GM12878 (cell line): ENCODE measurements at regions not wholly inside any gene's neighbourhood (a gene's known extent, or its start where the extent isn't known, plus 50 kb on each side); places are given as distances from the start of the nearest gene placed in this dataset.

Source experiments
- ATAC-seq: fragments of 200-7000 bp; cut with Tn5 transposase; 3 replicates; pipeline ENCODE4 v1.9.1; 2020; ENCODE audit warnings: mild to moderate bottlenecking, moderate library complexity
- BruUV-seq: library from RNA; stranded (reverse); fragments of 400-500 nt; replicated peaks from 2 replicates; lab custom pipeline; 2021; lab: Mats Ljungman, UMichigan
- CTCF ChIA-PET: fragments of 300-600 bp; sonication (Branson Sonifier 250); formaldehyde crosslinking; extraction: SDS; loops from one replicate; lab custom pipeline; 2021; ENCODE audit warnings: inconsistent platforms; lab: Yijun Ruan, JAX
- POLR2A ChIA-PET: fragments of 350-600 bp; formaldehyde crosslinking; extraction: SDS; loops from one replicate; lab custom pipeline; 2021; ENCODE audit warnings: inconsistent platforms; lab: Charles Lee
- RAD21 ChIA-PET: fragments of 300-600 bp; sonication (Branson Sonifier 250); formaldehyde crosslinking; loops from one replicate; lab custom pipeline; 2023; ENCODE audit warnings: antibody characterized with exemption; ENCODE audit not compliant: unreplicated experiment; lab: Charles Lee
- SMC1A ChIA-PET: fragments of 300-600 bp; sonication (Branson Sonifier 250); formaldehyde crosslinking; loops from one replicate; lab custom pipeline; 2023; ENCODE audit not compliant: unreplicated experiment, uncharacterized antibody; lab: Charles Lee
- DNase-seq: peaks from one replicate; pipeline ENCODE4 v3.0.0-alpha.2; 2011; ENCODE audit warnings: low read depth, low spot score
- FAIRE-seq: peaks from 3 replicates; lab custom pipeline; 2011; peaks lifted over from hg19 to GRCh38; lab: Jason Lieb, UNC
- H2AFZ ChIP-seq: 2 replicates; pipeline ENCODE4 v1.6.0; 2011; ENCODE audit warnings: low read depth, low read length, control low read depth; ENCODE audit not compliant: control insufficient read depth
- H3K27ac ChIP-seq: 2 replicates; pipeline ENCODE4 v1.5.1; 2011; ENCODE audit warnings: control low read depth; ENCODE audit not compliant: control insufficient read depth, insufficient read depth
- H3K27me3 ChIP-seq, 2 experiments: replicated peaks in 1 of 2; 2 replicates each; pipeline versions ENCODE4 v1.6.0 to v1.6.1; 2011; ENCODE audit warnings: low read length in 1 of 2; ENCODE audit not compliant: control insufficient read depth in 2 of 2, insufficient read depth in 2 of 2
- H3K36me3 ChIP-seq, 2 experiments: 2 replicates each; pipeline ENCODE4 v1.5.1; 2011; ENCODE audit warnings: low read length in 1 of 2; ENCODE audit not compliant: control insufficient read depth in 2 of 2, insufficient read depth in 2 of 2
- H3K4me1 ChIP-seq: 2 replicates; pipeline ENCODE4 v1.6.1; 2011; ENCODE audit warnings: mild to moderate bottlenecking, low read length, moderate library complexity, mixed read lengths; ENCODE audit not compliant: control insufficient read depth, insufficient read depth
- H3K4me2 ChIP-seq: 2 replicates; pipeline ENCODE4 v1.6.0; 2011; ENCODE audit warnings: control low read depth; ENCODE audit not compliant: control insufficient read depth, insufficient read depth
- H3K4me3 ChIP-seq: fragments of 200-600 bp; sonication (generic); 2 replicates; pipeline ENCODE4 v1.5.1; 2016
- H3K79me2 ChIP-seq: 2 replicates; pipeline ENCODE4 v1.6.0; 2011; ENCODE audit warnings: low read length; ENCODE audit not compliant: control insufficient read depth, insufficient read depth
- H3K9ac ChIP-seq: 2 replicates; pipeline ENCODE4 v1.8.0; 2011; ENCODE audit warnings: low read length, control low read depth, mixed read lengths; ENCODE audit not compliant: control insufficient read depth, insufficient read depth
- H3K9me3 ChIP-seq: replicated peaks from 3 replicates; pipeline ENCODE4 v1.5.1; 2011; ENCODE audit warnings: mild to moderate bottlenecking, low read length; ENCODE audit not compliant: control insufficient read depth, insufficient read depth
- H4K20me1 ChIP-seq: 2 replicates; pipeline ENCODE4 v1.6.0; 2011; ENCODE audit not compliant: control insufficient read depth, insufficient read depth
- BHLHE40 ChIP-seq, 2 experiments: fragments of 450-650 bp in 1 of 2; IDR thresholded peaks; 2 replicates each; pipeline ENCODE4 v1.6.1; 2011 to 2017; ENCODE audit warnings: low read depth in 2 of 2, borderline replicate concordance in 1 of 2, improper control_type of control experiment in 1 of 2, low read length in 1 of 2, mild to moderate bottlenecking in 1 of 2
- CBX5 ChIP-seq: sonication (generic); IDR thresholded peaks from 2 replicates; pipeline ENCODE4 v1.6.1; 2016; ENCODE audit warnings: low read depth, moderate library complexity, mild to moderate bottlenecking, inconsistent platforms
- CHD4 ChIP-seq: fragments of 200-600 bp; sonication (generic); IDR thresholded peaks from 2 replicates; pipeline ENCODE4 v1.6.1; 2016; ENCODE audit warnings: mild to moderate bottlenecking
- FOXK2 ChIP-seq: fragments of 450-650 bp; IDR thresholded peaks from 2 replicates; pipeline ENCODE4 v1.6.1; 2017; ENCODE audit warnings: mild to moderate bottlenecking, moderate library complexity
- MTA2 ChIP-seq: fragments of 450-650 bp; IDR thresholded peaks from 2 replicates; pipeline ENCODE4 v1.6.1; 2016; ENCODE audit warnings: low read depth, mild to moderate bottlenecking, moderate library complexity
- NBN ChIP-seq: fragments of 450-650 bp; IDR thresholded peaks from 2 replicates; pipeline ENCODE4 v1.6.1; 2016
- RAD21 ChIP-seq: IDR thresholded peaks from 2 replicates; pipeline ENCODE4 v1.6.1; 2011; ENCODE audit warnings: mild to moderate bottlenecking, low read depth, low read length, moderate library complexity; ENCODE audit not compliant: insufficient read depth
- STAT1 ChIP-seq: fragments of 450-650 bp; conservative IDR thresholded peaks from 2 replicates; pipeline ENCODE4 v1.6.1; 2014; ENCODE audit warnings: antibody characterized with exemption, mild to moderate bottlenecking
- STAT3 ChIP-seq: IDR thresholded peaks from 2 replicates; pipeline ENCODE4 v1.6.1; 2011; ENCODE audit warnings: low read depth, low read length, improper control_type of control experiment
- SUPT20H ChIP-seq: IDR thresholded peaks from 2 replicates; pipeline ENCODE4 v1.6.1; 2011; ENCODE audit warnings: low read depth, mild to moderate bottlenecking, low read length, moderate library complexity, borderline replicate concordance; ENCODE audit not compliant: control insufficient read depth
- ZNF207 ChIP-seq: fragments of 450-650 bp; IDR thresholded peaks from 2 replicates; pipeline ENCODE4 v1.6.1; 2014; ENCODE audit warnings: antibody characterized with exemption, mild to moderate bottlenecking, borderline replicate concordance
- WGBS: methylation state at CpG from one replicate; pipeline ENCODE4 v1.1.6; 2016; ENCODE audit warnings: low lambda C conversion rate; ENCODE audit not compliant: insufficient replicate concordance, insufficient coverage; ENCODE audit errors: missing lambda C conversion rate; 5-methylcytosine and 5-hydroxymethylcytosine counted together
- in situ Hi-C: fragments of 300-500 bp; cut with MboI; formaldehyde crosslinking; loops from 9 replicates; pipeline ENCODE4 v1.14.3; 2018; ENCODE audit warnings: mixed read lengths
- intact Hi-C: fragments of 100-400 bp; cut with micrococcal nuclease; formaldehyde crosslinking; loops from one replicate; pipeline ENCODE4 v1.14.2; 2022; ENCODE audit not compliant: unreplicated experiment
- TF ChIP-seq, protein P1 (sequence below): IDR thresholded peaks from 2 replicates; pipeline ENCODE4 v1.6.1; 2011; ENCODE audit warnings: mild to moderate bottlenecking, low read depth, low read length, moderate library complexity; ENCODE audit not compliant: insufficient replicate concordance

- TF ChIP-seq ZNF207 = no peak
- TF ChIP-seq SUPT20H = no peak
- TF ChIP-seq NBN = no peak
- no peak for TF ChIP-seq RAD21
- TF ChIP-seq STAT1 = no peak
- TF ChIP-seq, all 136 proteins: peak for 0
Observed at GRCh38 chr2:214671319-214671885, 138.1 kb downstream of the BARD1 start (continued).

DNA sequence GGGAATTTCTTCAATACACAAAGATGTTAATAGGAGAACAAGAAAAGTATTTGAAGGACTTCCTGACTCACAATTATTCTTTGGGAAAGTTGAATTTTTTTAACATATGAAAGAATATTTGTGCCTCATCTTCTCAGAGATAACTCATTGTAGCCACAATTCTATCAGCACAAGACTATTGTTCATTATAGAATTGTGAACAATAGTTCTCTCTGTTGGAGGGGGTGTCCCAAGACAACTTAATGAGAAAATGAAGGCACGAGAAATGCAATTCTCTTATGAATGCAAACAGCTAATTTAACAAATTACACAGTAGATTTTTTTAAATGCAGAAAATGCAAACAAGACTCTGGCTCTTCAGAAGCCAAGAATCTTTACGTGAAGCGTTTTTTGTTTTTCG is 157.0 kb downstream of the BARD1 start:
- no peaks in the 10 kb centered on the region for H3K36me3 ChIP-seq
- no peaks in the 10 kb centered on the region for H4K20me1 ChIP-seq
- no peaks in the 10 kb centered on the region for H3K9me3 ChIP-seq
- ChIA-PET SMC1A (no interaction called here), POLR2A (no interaction called here), CTCF (no interaction called here), RAD21 (no interaction called here)
- H3K4me2 ChIP-seq = no peak overlapping the region
- no peak overlapping the region for H3K27ac ChIP-seq
- no peak for FAIRE-seq
- no peaks in the 10 kb centered on the region for H3K4me1 ChIP-seq
- no peak for DNase-seq
- no peak for ATAC-seq
- 21% methylated on average over 4 of the region's 4 CpGs for WGBS
- intact Hi-C loops = no loop called here
- in situ Hi-C loops = no loop called here
- no peak overlapping the region for H3K9ac ChIP-seq
- H3K79me2 ChIP-seq = no peaks in the 10 kb centered on the region
- H3K4me3 ChIP-seq = no peak overlapping the region
- TF ChIP-seq CBX5 (no peak), FOXK2 (no peak), MTA2 (peak; percentile 56; the same call in 1 of the 2 replicates), STAT3 (no peak), BHLHE40 (IDR thresholded peaks at IDR 0.05; ENCODE audit: borderline replicate concordance in 1 of 2, low read depth in 2 of 2, low read length in 1 of 2) (peak in 1 of 2 experiments; percentile 45; a peak in 1 of 4 replicates), CHD4 (no peak)
- TF ChIP-seq, protein P1, sequence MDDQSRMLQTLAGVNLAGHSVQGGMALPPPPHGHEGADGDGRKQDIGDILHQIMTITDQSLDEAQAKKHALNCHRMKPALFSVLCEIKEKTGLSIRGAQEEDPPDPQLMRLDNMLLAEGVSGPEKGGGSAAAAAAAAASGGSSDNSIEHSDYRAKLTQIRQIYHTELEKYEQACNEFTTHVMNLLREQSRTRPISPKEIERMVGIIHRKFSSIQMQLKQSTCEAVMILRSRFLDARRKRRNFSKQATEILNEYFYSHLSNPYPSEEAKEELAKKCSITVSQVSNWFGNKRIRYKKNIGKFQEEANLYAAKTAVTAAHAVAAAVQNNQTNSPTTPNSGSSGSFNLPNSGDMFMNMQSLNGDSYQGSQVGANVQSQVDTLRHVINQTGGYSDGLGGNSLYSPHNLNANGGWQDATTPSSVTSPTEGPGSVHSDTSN = no peak
- BruUV-seq = no TSS peak
- H2AFZ ChIP-seq = no peak overlapping the region
- H3K27me3 ChIP-seq = no peaks in the 10 kb centered on the region
